ENCODE measurements at regions not wholly inside any gene's neighbourhood (a gene's known extent, or its start where the extent isn't known, plus 50 kb on each side); places are given as distances from the start of the nearest gene placed in this dataset.

- TF ChIP-seq CTCF (conservative IDR thresholded peaks at IDR 0.05; ENCODE audit: low read length) (no peak), EZH2phosphoT487 (IDR thresholded peaks at IDR 0.05; ENCODE audit: borderline replicate concordance, low read depth, low read length) (no peak)
These were observed 442.3 kb downstream of the GPATCH2 start for GRCh38 chr1:217188280-217189237.

Data from OCI-LY7 (cell line).